ENCODE measurements at regions not wholly inside any gene's neighbourhood (a gene's known extent, or its start where the extent isn't known, plus 50 kb on each side); places are given as distances from the start of the nearest gene placed in this dataset.
"Not testable (repeated sequence)": the region's sequence is repeated elsewhere in the genome, so short reads cannot be mapped to it uniquely, and the experiment has no call there.

DNA sequence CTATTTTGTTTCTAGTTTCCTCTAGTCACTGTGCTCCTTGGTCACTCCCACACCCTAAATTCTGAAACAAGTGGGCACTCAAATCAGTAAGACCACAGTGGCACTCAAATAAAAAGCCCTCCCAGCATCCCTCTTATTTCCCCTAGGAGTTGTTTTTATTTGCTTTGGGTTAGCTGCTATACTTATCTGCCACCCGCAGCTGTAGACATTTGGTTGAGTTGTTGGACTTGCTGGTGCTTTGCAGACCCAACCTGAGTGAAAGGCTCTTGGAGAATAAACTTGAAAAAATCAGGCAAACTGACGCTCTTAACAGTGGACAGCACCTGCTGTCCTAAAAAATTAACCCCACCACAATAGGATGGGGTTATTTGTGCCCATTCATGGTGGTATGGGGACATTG lies 203.0 kb downstream of the SPATA31A6 start:
- H3K4me3 ChIP-seq = no peak overlapping the region
- intact Hi-C loops (cut with DNase I) = no loop called here
- TF ChIP-seq, protein P1, sequence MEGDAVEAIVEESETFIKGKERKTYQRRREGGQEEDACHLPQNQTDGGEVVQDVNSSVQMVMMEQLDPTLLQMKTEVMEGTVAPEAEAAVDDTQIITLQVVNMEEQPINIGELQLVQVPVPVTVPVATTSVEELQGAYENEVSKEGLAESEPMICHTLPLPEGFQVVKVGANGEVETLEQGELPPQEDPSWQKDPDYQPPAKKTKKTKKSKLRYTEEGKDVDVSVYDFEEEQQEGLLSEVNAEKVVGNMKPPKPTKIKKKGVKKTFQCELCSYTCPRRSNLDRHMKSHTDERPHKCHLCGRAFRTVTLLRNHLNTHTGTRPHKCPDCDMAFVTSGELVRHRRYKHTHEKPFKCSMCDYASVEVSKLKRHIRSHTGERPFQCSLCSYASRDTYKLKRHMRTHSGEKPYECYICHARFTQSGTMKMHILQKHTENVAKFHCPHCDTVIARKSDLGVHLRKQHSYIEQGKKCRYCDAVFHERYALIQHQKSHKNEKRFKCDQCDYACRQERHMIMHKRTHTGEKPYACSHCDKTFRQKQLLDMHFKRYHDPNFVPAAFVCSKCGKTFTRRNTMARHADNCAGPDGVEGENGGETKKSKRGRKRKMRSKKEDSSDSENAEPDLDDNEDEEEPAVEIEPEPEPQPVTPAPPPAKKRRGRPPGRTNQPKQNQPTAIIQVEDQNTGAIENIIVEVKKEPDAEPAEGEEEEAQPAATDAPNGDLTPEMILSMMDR (IDR thresholded peaks at IDR 0.05) = no peak
- ATAC-seq = no peak
- H3K9me3 ChIP-seq = no peaks in the 10 kb centered on the region
- H3K27me3 ChIP-seq = no peaks in the 10 kb centered on the region
- H3K4me1 ChIP-seq = no peaks in the 10 kb centered on the region
- H3K36me3 ChIP-seq = no peaks in the 10 kb centered on the region
- no peak overlapping the region for H3K27ac ChIP-seq
- no peak for DNase-seq

DNA sequence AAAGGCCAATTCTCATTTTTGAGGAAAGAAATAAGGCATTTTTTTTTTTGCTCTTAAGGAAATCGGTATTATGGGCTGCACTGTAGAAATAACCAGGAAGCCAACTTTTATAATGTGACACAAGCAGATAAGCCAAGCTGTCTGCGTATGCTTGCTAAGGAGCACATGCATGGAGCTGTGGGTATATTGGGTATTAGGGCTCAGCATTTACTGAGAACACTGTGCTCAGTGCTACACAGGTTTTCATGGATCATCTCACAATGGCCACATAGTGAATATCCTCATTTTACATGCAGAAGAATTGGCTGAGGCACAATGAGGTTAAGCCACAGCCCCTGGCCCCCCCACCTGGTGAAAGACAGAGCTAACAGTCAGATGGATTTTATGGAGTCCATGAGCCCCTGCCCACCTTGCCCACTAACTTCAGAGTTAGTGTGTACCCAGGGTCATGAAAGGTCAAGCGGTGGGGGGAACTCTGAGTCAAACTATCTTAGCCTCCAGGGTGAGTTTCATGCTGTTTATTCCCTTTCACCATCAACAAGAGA lies 204.8 kb downstream of the SPATA31A6 start:
- TF ChIP-seq, protein P1 (IDR thresholded peaks at IDR 0.05) = no peak
- Histone ChIP-seq H3K27ac (no peak overlapping the region), H3K27me3 (no peaks in the 10 kb centered on the region), H3K36me3 (no peaks in the 10 kb centered on the region), H3K4me1 (no peaks in the 10 kb centered on the region), H3K4me3 (no peak overlapping the region), H3K9me3 (no peaks in the 10 kb centered on the region)
- intact Hi-C loops (cut with DNase I) = no loop called here
- DNase-seq (no peak), ATAC-seq (no peak)

DNA sequence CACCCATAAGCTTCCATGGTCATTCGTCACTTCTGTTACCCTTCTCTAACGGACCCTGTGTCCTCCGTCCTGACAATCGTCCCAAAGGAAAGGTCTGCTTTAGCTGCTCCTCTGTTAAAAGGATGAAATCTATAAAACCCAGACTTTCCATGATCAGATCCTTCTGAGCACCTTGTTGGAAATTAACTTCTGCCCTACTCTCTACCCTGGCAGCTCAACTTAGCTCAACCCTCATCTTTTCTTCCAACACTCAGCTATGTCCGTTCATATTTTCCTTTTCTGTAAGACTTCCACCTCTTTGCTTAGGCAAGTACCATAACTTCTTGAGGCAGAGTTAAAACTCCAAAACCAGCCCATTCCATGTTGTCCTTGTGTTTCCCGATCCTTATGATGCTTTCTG lies 205.4 kb downstream of the SPATA31A6 start:
- DNase-seq (no peak), ATAC-seq (no peak)
- H3K4me1 ChIP-seq = no peaks in the 10 kb centered on the region
- H3K4me3 ChIP-seq = no peak overlapping the region
- intact Hi-C loops (cut with DNase I) = no loop called here
- no peaks in the 10 kb centered on the region for H3K36me3 ChIP-seq
- H3K27me3 ChIP-seq = no peaks in the 10 kb centered on the region
- TF ChIP-seq, protein P1 (IDR thresholded peaks at IDR 0.05) = no peak
- no peak overlapping the region for H3K27ac ChIP-seq
- H3K9me3 ChIP-seq = no peaks in the 10 kb centered on the region

DNA sequence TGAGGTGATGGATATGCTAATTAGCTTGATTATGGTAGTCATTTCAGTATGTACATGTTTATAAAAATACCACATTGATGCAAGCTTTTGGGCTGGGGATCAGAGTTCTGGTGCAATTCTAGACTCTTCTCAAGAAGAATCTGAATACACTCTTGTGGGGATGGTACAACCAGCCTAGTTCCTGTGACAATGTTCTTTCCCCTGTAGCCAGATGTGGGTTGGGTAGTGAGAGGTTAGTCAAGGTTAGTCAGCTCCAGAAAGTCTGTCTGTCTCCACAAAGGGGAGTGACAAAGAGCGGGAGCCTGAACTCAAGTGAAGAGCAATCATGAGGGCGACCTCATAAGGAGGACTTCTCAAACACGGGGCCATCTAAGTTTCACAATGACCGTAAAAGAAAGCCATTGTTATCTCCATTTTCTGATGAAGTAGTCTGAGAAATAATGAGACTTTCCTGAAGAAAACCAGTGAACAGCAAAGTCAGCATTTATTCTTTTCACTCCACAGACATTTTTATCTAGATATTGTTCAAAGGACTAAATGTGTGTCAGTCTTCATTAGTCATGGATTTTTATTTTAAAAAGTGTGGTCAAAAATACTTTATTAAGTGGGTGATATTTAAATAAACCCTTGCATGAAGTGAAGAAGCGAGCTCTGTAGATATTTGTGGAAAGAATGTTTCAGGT lies 209.5 kb downstream of the SPATA31A6 start:
- ATAC-seq; H3K36me3 ChIP-seq; H3K4me3 ChIP-seq; H3K27ac ChIP-seq; H3K9me3 ChIP-seq; H3K4me1 ChIP-seq; DNase-seq; intact Hi-C loops (cut with DNase I); H3K27me3 ChIP-seq: not testable (repeated sequence)

DNA sequence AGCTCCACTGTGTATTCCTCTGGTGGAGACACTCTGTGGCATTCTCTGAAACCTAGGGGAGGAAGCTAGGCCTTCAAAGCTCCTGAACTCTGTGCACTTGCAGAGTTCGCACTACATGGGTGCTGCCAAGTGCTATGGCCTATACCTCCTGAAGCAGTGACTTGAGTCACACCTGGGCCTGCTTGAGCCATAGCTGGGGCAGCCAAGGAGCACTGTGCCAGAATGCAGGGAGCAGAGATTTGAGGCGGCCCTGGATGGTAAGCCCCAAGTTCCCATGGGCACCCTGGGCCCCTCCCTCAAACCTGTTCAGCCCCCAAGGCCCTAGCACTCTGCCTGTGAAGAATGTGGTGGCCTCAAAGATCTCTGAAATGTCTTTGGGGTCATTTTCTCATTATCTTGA lies 212.9 kb downstream of the SPATA31A6 start:
- intact Hi-C loops (cut with DNase I) = no loop called here
- no peak for ATAC-seq
- H3K4me3 ChIP-seq = no peak overlapping the region
- H3K9me3 ChIP-seq = no peaks in the 10 kb centered on the region
- no peaks in the 10 kb centered on the region for H3K27me3 ChIP-seq
- H3K4me1 ChIP-seq = no peaks in the 10 kb centered on the region
- DNase-seq = no peak
- TF ChIP-seq, protein P1 (IDR thresholded peaks at IDR 0.05) = no peak
- no peaks in the 10 kb centered on the region for H3K36me3 ChIP-seq
- no peak overlapping the region for H3K27ac ChIP-seq

DNA sequence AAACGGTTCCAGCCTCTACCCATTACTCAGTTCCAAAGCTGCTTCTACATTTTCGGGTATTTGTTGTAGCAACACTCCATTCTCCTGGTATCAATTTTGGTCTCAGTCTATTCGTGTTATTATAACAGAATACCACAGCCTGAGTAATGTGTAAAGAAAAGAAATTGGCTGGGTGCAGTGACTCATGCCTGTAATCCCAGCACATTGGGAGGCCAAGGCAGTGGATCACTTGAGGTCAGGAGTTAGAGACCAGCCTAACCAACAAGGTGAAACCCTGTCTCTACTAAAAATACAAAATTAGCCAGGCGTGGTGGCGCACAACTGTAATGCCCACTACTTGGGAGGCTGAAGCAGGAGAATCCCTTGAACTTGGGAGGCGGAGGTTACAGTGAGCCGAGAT lies 213.9 kb downstream of the SPATA31A6 start:
- not testable (repeated sequence) for H3K27ac ChIP-seq, ATAC-seq

DNA sequence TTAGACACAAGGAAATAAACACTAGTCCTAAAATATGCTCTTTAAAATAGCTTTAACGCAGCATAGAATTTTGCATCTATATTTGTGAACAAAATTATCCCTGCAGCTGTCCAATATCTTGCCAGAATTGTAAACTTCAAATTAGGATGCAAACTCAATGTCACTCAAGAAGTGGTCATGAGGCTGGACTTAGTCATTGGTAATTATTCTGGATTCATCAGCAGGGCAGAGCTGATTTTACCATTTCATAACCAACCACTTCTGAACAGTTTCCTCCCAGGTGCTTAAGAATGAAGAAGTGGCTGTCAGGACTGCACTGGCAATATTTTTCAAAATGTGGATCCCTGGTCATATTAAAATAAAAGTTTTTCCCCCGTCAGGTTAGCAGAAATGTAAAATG lies 219.5 kb downstream of the SPATA31A6 start:
- intact Hi-C loops (cut with DNase I); DNase-seq; H3K27me3 ChIP-seq; H3K9me3 ChIP-seq; H3K36me3 ChIP-seq; H3K4me1 ChIP-seq; H3K27ac ChIP-seq; H3K4me3 ChIP-seq; ATAC-seq: not testable (repeated sequence)

More for the DNA sequence above, 213.9 kb downstream of the SPATA31A6 start:
- DNase-seq; H3K4me1 ChIP-seq; H3K9me3 ChIP-seq; H3K4me3 ChIP-seq; H3K27me3 ChIP-seq; H3K36me3 ChIP-seq; intact Hi-C loops (cut with DNase I): not testable (repeated sequence)

DNA sequence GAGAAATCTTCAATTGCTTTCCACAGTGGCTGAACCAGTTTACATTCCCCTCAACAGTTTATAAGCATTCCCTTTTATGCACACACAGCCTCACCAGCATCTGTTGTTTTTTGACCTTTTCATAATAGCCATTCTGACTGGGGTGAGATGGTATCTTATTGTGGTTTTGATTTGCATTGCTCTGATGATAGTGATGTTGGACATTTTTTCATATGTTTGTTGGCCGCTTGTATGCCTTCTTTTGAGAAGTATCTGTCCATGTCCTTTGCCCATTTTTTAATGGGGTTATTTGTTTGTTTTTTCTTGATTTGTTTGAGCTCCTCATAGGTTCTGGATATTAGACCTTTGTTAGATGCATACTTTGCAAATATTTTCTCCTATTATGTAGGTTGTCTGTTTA lies 226.1 kb downstream of the SPATA31A6 start:
- H3K36me3 ChIP-seq; intact Hi-C loops (cut with DNase I); H3K27ac ChIP-seq; H3K4me1 ChIP-seq; H3K27me3 ChIP-seq; DNase-seq; ATAC-seq; H3K4me3 ChIP-seq; H3K9me3 ChIP-seq: not testable (repeated sequence)

DNA sequence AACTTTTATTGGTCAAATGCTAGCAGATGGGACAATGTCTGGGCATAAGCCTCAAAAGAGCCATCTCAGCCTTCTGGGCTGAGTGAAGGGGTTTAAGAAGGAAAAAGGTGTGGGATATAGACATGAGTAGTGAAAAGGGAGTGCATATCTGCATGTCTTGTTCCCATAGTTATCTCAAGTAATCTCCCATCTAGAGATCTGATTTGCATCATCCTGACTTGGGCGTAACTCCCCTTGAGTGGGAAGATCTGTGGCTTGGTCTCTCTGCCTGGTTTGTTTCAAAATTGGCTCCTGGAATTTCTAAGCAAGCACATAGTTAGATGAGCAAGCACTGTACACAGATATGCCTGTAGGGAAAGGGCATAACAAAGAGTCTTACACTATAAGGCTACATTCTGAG lies 228.9 kb downstream of the SPATA31A6 start:
- H3K27ac ChIP-seq; intact Hi-C loops (cut with DNase I); H3K36me3 ChIP-seq; H3K9me3 ChIP-seq; H3K27me3 ChIP-seq; DNase-seq; H3K4me3 ChIP-seq; H3K4me1 ChIP-seq; ATAC-seq: not testable (repeated sequence)
